ENCODE measurements at regions not wholly inside any gene's neighbourhood (a gene's known extent, or its start where the extent isn't known, plus 50 kb on each side); places are given as distances from the start of the nearest gene placed in this dataset.

- peaks cover 4 to 5% of the 10 kb centered on the region in 2 experiments for H3K27me3 ChIP-seq (replicated peaks in 1 of 2; ENCODE audit: control insufficient read depth in 2 of 2, insufficient read depth in 2 of 2, low read length in 1 of 2)
- no peaks in the 10 kb centered on the region for H4K20me1 ChIP-seq (ENCODE audit: control insufficient read depth, insufficient read depth)
- no peak for DNase-seq (ENCODE audit: low read depth, low spot score)
- ChIA-PET SMC1A (ENCODE audit: uncharacterized antibody, unreplicated experiment) (interaction anchor here (1.1 kb wide), 1 partner anchor 34 kb away, joined by 3 read pairs; no protein-coding TSS in a partner anchor), RAD21 (ENCODE audit: unreplicated experiment) (no interaction called here), CTCF (interaction anchor here (0.8 kb wide), 1 partner anchor 15 kb away, joined by 3 read pairs; no protein-coding TSS in a partner anchor), POLR2A (no interaction called here)
- H3K36me3 ChIP-seq (ENCODE audit: control insufficient read depth in 2 of 2, insufficient read depth in 2 of 2, low read length in 1 of 2): no peaks in the 10 kb centered on the region
- TF ChIP-seq, protein P1, sequence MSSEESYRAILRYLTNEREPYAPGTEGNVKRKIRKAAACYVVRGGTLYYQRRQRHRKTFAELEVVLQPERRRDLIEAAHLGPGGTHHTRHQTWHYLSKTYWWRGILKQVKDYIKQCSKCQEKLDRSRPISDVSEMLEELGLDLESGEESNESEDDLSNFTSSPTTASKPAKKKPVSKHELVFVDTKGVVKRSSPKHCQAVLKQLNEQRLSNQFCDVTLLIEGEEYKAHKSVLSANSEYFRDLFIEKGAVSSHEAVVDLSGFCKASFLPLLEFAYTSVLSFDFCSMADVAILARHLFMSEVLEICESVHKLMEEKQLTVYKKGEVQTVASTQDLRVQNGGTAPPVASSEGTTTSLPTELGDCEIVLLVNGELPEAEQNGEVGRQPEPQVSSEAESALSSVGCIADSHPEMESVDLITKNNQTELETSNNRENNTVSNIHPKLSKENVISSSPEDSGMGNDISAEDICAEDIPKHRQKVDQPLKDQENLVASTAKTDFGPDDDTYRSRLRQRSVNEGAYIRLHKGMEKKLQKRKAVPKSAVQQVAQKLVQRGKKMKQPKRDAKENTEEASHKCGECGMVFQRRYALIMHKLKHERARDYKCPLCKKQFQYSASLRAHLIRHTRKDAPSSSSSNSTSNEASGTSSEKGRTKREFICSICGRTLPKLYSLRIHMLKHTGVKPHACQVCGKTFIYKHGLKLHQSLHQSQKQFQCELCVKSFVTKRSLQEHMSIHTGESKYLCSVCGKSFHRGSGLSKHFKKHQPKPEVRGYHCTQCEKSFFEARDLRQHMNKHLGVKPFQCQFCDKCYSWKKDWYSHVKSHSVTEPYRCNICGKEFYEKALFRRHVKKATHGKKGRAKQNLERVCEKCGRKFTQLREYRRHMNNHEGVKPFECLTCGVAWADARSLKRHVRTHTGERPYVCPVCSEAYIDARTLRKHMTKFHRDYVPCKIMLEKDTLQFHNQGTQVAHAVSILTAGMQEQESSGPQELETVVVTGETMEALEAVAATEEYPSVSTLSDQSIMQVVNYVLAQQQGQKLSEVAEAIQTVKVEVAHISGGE (CRISPR knock-in tag; IDR thresholded peaks at IDR 0.05): no peak
- TF ChIP-seq, protein P2, sequence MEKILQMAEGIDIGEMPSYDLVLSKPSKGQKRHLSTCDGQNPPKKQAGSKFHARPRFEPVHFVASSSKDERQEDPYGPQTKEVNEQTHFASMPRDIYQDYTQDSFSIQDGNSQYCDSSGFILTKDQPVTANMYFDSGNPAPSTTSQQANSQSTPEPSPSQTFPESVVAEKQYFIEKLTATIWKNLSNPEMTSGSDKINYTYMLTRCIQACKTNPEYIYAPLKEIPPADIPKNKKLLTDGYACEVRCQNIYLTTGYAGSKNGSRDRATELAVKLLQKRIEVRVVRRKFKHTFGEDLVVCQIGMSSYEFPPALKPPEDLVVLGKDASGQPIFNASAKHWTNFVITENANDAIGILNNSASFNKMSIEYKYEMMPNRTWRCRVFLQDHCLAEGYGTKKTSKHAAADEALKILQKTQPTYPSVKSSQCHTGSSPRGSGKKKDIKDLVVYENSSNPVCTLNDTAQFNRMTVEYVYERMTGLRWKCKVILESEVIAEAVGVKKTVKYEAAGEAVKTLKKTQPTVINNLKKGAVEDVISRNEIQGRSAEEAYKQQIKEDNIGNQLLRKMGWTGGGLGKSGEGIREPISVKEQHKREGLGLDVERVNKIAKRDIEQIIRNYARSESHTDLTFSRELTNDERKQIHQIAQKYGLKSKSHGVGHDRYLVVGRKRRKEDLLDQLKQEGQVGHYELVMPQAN (conservative IDR thresholded peaks at IDR 0.05): no peak
- no peak for TF ChIP-seq ATF7 (IDR thresholded peaks at IDR 0.05; ENCODE audit: low read depth)
- TF ChIP-seq NFYA (IDR thresholded peaks at IDR 0.05; ENCODE audit: borderline replicate concordance, low read depth, low read length): no peak
- TF ChIP-seq SPI1 (IDR thresholded peaks at IDR 0.05; ENCODE audit: borderline replicate concordance, insufficient read depth, low read depth, low read length): no peak
- no peak for TF ChIP-seq RFX5 (IDR thresholded peaks at IDR 0.05; ENCODE audit: low read depth, low read length)
- TF ChIP-seq POLR2AphosphoS5 (IDR thresholded peaks at IDR 0.05; ENCODE audit: low read length): no peak
- TF ChIP-seq, protein P3, sequence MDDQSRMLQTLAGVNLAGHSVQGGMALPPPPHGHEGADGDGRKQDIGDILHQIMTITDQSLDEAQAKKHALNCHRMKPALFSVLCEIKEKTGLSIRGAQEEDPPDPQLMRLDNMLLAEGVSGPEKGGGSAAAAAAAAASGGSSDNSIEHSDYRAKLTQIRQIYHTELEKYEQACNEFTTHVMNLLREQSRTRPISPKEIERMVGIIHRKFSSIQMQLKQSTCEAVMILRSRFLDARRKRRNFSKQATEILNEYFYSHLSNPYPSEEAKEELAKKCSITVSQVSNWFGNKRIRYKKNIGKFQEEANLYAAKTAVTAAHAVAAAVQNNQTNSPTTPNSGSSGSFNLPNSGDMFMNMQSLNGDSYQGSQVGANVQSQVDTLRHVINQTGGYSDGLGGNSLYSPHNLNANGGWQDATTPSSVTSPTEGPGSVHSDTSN (IDR thresholded peaks at IDR 0.05; ENCODE audit: insufficient replicate concordance, low read depth, low read length): no peak
- no peak for TF ChIP-seq ZNF622 (IDR thresholded peaks at IDR 0.05)
- no peak for TF ChIP-seq ELK1 (IDR thresholded peaks at IDR 0.05; ENCODE audit: low read depth, low read length)
- no peak overlapping the region for H2AFZ ChIP-seq (ENCODE audit: control insufficient read depth, low read depth, low read length)
- no peak overlapping the region for H3K4me3 ChIP-seq
- in situ Hi-C loops (cut with MboI) (no loop called here), intact Hi-C loops (cut with micrococcal nuclease; ENCODE audit: unreplicated experiment) (no loop called here)
- WGBS (ENCODE audit: insufficient coverage, insufficient replicate concordance, low lambda C conversion rate, missing lambda C conversion rate): 25% methylated on average over 2 of the region's 2 CpGs
- H3K4me2 ChIP-seq (ENCODE audit: control insufficient read depth, insufficient read depth): no peak overlapping the region
- H3K79me2 ChIP-seq (ENCODE audit: control insufficient read depth, insufficient read depth, low read length): no peaks in the 10 kb centered on the region
- H3K27ac ChIP-seq (ENCODE audit: control insufficient read depth, insufficient read depth): no peak overlapping the region
- ATAC-seq: no peak
- no TSS peak for BruUV-seq (replicated peaks)
- H3K9me3 ChIP-seq (replicated peaks; ENCODE audit: control insufficient read depth, insufficient read depth, low read length): no peaks in the 10 kb centered on the region
- no peaks in the 10 kb centered on the region for H3K4me1 ChIP-seq (ENCODE audit: control insufficient read depth, insufficient read depth, low read length)
- FAIRE-seq: no peak
- H3K9ac ChIP-seq (ENCODE audit: control insufficient read depth, insufficient read depth, low read length): no peak overlapping the region
These were observed 120.7 kb upstream of the MYL2 start for GRCh38 chr12:111041091-111041490.
